HG03025 (cell line): ENCODE measurements at regions not wholly inside any gene's neighbourhood (a gene's known extent, or its start where the extent isn't known, plus 50 kb on each side); places are given as distances from the start of the nearest gene placed in this dataset.

Source experiments
- ATAC-seq: cut with Tn5 transposase; IDR thresholded peaks from one replicate; pipeline ENCODE4 v1.9.1; 2021; ENCODE audit warnings: mild to moderate bottlenecking, moderate library complexity; ENCODE audit not compliant: unreplicated experiment, low FRiP score

- no peak for ATAC-seq
Measured at GRCh38 chr5:18023986-18024385, 389.7 kb downstream of the TAF11L14 start.

- ATAC-seq, result no peak
Measured at GRCh38 chr5:18024542-18024941, 390.3 kb downstream of the TAF11L14 start.

GRCh38 chr5:18027241-18027867 lies 393.1 kb downstream of the TAF11L14 start:
- no peak for ATAC-seq

GRCh38 chr5:18028036-18028435 lies 393.8 kb downstream of the TAF11L14 start:
- no peak for ATAC-seq

GRCh38 chr5:18032744-18033143 lies 398.5 kb downstream of the TAF11L14 start:
- ATAC-seq, result no peak

GRCh38 chr5:18036531-18036930 lies 402.3 kb downstream of the TAF11L14 start:
- ATAC-seq, result no peak

- no peak for ATAC-seq
Measured at GRCh38 chr5:18037718-18038117, 403.5 kb downstream of the TAF11L14 start.

GRCh38 chr5:18043344-18043743 lies 409.1 kb downstream of the TAF11L14 start:
- ATAC-seq, result no peak

GRCh38 chr5:18048449-18048848 lies 414.2 kb downstream of the TAF11L14 start:
- ATAC-seq, result no peak

GRCh38 chr5:18050345-18050744 lies 416.1 kb downstream of the TAF11L14 start:
- ATAC-seq, result no peak

GRCh38 chr5:18050776-18051175 lies 416.5 kb downstream of the TAF11L14 start:
- ATAC-seq, result no peak

GRCh38 chr5:18051953-18052352 lies 417.7 kb downstream of the TAF11L14 start:
- ATAC-seq, result no peak

GRCh38 chr5:18052569-18052968 lies 418.3 kb downstream of the TAF11L14 start:
- ATAC-seq, result no peak

- no peak for ATAC-seq
Measured at GRCh38 chr5:18057725-18058124, 423.5 kb downstream of the TAF11L14 start.

- ATAC-seq, result no peak
Measured at GRCh38 chr5:18067615-18068014, 433.4 kb downstream of the TAF11L14 start.

- ATAC-seq, result no peak
Measured at GRCh38 chr5:18068826-18069225, 434.6 kb downstream of the TAF11L14 start.

- ATAC-seq, result no peak
Measured at GRCh38 chr5:18069790-18070189, 435.5 kb downstream of the TAF11L14 start.

- ATAC-seq, result no peak
Measured at GRCh38 chr5:18072600-18072999, 438.3 kb downstream of the TAF11L14 start.

- no peak for ATAC-seq
Measured at GRCh38 chr5:18074961-18075360, 440.7 kb downstream of the TAF11L14 start.

- ATAC-seq, result no peak
Measured at GRCh38 chr5:18078157-18078556, 443.9 kb downstream of the TAF11L14 start.

GRCh38 chr5:18079831-18080230 lies 445.6 kb downstream of the TAF11L14 start:
- ATAC-seq, result no peak

- ATAC-seq, result no peak
Measured at GRCh38 chr5:18088020-18088579, 453.8 kb downstream of the TAF11L14 start.

GRCh38 chr5:18090177-18090576 lies 455.9 kb downstream of the TAF11L14 start:
- ATAC-seq, result no peak
